MM.1S (cell line): ENCODE measurements at regions not wholly inside any gene's neighbourhood (a gene's known extent, or its start where the extent isn't known, plus 50 kb on each side); places are given as distances from the start of the nearest gene placed in this dataset.
"Not testable (repeated sequence)": the region's sequence is repeated elsewhere in the genome, so short reads cannot be mapped to it uniquely, and the experiment has no call there.

Source experiments
- DNase-seq: peaks from one replicate; pipeline ENCODE4 v3.0.0-alpha.2; 2015
- H2AFZ ChIP-seq: fragments of 300-600 bp; sonication (generic); 2 replicates; pipeline ENCODE4 v1.6.0; 2016; ENCODE audit warnings: antibody characterized with exemption, low read length
- H3F3A ChIP-seq: fragments of 300-600 bp; sonication (generic); 2 replicates; pipeline ENCODE4 v1.6.1; 2016; ENCODE audit warnings: mild to moderate bottlenecking, antibody characterized with exemption, low read length, moderate library complexity, mixed read lengths; ENCODE audit not compliant: insufficient read depth
- H3K27ac ChIP-seq: fragments of 300-600 bp; sonication (generic); 2 replicates; pipeline ENCODE4 v1.5.1; 2016; ENCODE audit warnings: mild to moderate bottlenecking, low read length
- H3K27me3 ChIP-seq: fragments of 300-600 bp; sonication (generic); replicated peaks from 2 replicates; pipeline ENCODE4 v1.6.0; 2016; ENCODE audit warnings: low read length; ENCODE audit not compliant: insufficient read depth
- H3K36me3 ChIP-seq: fragments of 300-600 bp; sonication (generic); replicated peaks from 2 replicates; pipeline ENCODE4 v1.6.1; 2016; ENCODE audit warnings: mild to moderate bottlenecking, low read length, mixed read lengths; ENCODE audit not compliant: insufficient read depth
- H3K4me1 ChIP-seq: fragments of 300-600 bp; sonication (generic); 2 replicates; pipeline ENCODE4 v1.6.1; 2016; ENCODE audit warnings: low read length, mixed read lengths
- H3K4me2 ChIP-seq: fragments of 300-600 bp; sonication (generic); 2 replicates; pipeline ENCODE4 v1.6.0; 2016; ENCODE audit warnings: low read depth, low read length
- H3K4me3 ChIP-seq: fragments of 300-600 bp; sonication (generic); 2 replicates; pipeline ENCODE4 v1.5.1; 2016; ENCODE audit warnings: low read length, mixed read lengths
- H3K79me2 ChIP-seq: fragments of 300-600 bp; sonication (generic); 2 replicates; pipeline ENCODE4 v1.6.1; 2016; ENCODE audit warnings: mixed run types, low read length, mixed read lengths
- H3K9ac ChIP-seq: fragments of 300-600 bp; sonication (generic); 2 replicates; pipeline ENCODE4 v1.6.1; 2016; ENCODE audit warnings: low read length, mixed read lengths
- H3K9me2 ChIP-seq: fragments of 300-600 bp; sonication (generic); replicated peaks from 2 replicates; pipeline ENCODE4 v1.6.1; 2016; ENCODE audit warnings: mild to moderate bottlenecking, low read length, mixed read lengths; ENCODE audit not compliant: insufficient read depth
- H3K9me3 ChIP-seq: fragments of 300-600 bp; sonication (generic); replicated peaks from 2 replicates; pipeline ENCODE4 v1.6.1; 2016; ENCODE audit warnings: mild to moderate bottlenecking, low read length, mixed read lengths; ENCODE audit not compliant: insufficient read depth
- H4K20me1 ChIP-seq: fragments of 300-600 bp; sonication (generic); 2 replicates; pipeline ENCODE4 v1.6.1; 2016; ENCODE audit warnings: mild to moderate bottlenecking, low read length, moderate library complexity, mixed read lengths; ENCODE audit not compliant: insufficient read depth

DNA sequence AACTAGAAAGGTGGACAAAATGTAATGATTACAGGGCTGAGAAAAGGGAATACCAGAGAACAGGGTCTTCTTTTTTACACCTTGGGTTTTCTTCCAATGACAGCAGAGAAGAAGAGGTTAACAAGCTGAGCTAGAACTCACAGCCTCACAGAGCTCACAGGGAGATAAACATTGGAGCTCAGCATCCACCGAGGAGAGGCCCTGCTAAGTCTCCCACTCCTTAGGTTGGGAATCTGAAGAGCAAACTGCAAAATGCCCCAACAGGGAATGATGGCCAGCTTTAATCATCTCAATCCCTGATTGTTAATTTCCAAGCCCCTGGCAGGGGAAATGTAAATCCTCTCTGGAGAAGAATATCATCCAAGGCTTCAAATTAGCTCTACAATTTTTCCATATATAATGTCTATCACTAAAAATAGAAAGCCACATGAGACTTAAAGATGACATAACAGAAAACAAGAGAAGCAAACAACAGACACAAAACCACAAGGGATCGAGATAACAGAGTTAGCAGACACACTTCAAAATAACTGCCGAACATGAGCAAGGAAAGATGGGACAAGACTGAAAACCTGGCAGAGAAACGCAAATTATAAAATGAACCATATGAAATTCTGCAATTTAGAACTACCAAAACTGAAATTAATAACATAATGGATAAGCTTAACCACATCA, 66.1 kb upstream of the ZSCAN2 start:
- Histone ChIP-seq H3K4me1 (peaks cover 11% of the 10 kb centered on the region), H3K27ac (peak overlapping the region; percentile 44; the same call in 1 of the 2 replicates), H3K4me2 (peak overlapping the region; percentile 66; the same call in 1 of the 2 replicates), H3K9ac (peak overlapping the region; percentile 23; the same call in 1 of the 2 replicates), H3K4me3 (peak overlapping the region; percentile 33; the same call in 1 of the 2 replicates)
- not testable (repeated sequence) for H3K9me3 ChIP-seq, H2AFZ ChIP-seq, H3K27me3 ChIP-seq, H3K79me2 ChIP-seq, H3K9me2 ChIP-seq, H3K36me3 ChIP-seq, H3F3A ChIP-seq, H4K20me1 ChIP-seq
- peak; percentile 20 for DNase-seq

DNA sequence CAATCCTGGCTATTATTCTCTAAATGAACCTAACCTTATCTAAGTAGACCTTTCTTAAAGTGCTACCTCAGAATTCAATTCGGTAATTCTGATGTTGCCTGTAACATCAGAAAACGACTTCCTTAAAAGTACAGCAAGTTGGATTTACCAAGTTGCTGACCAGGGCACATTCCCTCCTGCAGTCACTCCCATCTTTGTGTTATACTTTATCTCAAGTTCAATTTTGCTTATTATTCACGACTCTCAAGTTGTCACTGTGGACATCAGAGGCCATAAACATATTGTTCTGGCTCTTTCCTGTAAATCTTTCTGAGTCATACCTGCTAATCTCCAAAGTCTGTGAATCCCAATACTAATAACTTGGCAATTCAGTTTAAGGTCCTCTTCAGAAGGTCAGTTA, 64.6 kb upstream of the ZSCAN2 start:
- not testable (repeated sequence) for H3F3A ChIP-seq, H3K36me3 ChIP-seq

DNA sequence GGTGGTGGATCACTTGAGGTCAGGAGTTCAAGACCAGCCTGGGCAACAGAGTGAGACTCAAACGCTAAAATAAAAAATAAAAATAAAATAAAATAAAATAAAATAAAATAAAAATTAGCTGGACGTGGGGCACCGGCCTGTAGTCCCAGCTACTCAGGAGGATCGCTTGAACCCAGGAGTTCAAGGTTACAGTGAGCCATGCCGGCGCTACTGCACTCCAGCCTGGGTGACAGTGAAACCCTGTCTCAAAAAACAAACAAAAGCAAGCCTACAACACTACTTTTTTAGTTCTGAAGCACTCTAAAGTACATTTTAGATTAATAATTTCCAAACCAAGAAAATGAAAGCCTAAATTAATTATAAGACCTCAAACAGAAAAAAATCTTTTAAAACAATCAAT, 56.2 kb upstream of the ZSCAN2 start:
- H3K79me2 ChIP-seq, H3K4me1 ChIP-seq, H3K9me2 ChIP-seq, H4K20me1 ChIP-seq, H3K9me3 ChIP-seq, DNase-seq, H3K27ac ChIP-seq, H3K9ac ChIP-seq, H3K4me2 ChIP-seq, H3K4me3 ChIP-seq, H3K27me3 ChIP-seq, H2AFZ ChIP-seq, H3F3A ChIP-seq, H3K36me3 ChIP-seq: not testable (repeated sequence)

More for the DNA sequence above, 64.6 kb upstream of the ZSCAN2 start:
- peaks cover 11% of the 10 kb centered on the region for H3K4me1 ChIP-seq
- not testable (repeated sequence) for H2AFZ ChIP-seq, H4K20me1 ChIP-seq, H3K4me2 ChIP-seq, H3K79me2 ChIP-seq, DNase-seq, H3K9me3 ChIP-seq, H3K9ac ChIP-seq, H3K4me3 ChIP-seq, H3K9me2 ChIP-seq, H3K27ac ChIP-seq, H3K27me3 ChIP-seq

DNA sequence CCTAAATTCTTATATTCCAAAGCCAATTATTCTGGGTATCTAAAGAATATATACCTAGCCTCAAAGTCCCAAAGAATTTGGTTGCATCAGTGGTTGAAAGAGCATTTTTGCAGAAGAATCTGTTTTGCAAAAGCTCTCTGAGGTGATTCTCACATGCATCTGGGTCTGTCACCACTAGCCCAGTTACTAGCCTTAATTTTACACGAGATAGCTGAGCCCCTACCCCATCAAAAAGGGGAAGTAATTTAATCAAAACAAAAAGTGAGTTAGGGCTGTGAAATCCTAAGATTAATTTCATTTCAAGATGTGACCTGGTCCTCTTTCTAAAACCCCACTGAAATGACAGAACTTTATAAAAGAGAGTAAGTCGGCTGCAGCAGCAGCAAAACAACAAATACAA, 53.7 kb upstream of the ZSCAN2 start:
- H3K9me3 ChIP-seq, H2AFZ ChIP-seq, H3K36me3 ChIP-seq, H3K79me2 ChIP-seq, H3K4me2 ChIP-seq, H3K9ac ChIP-seq, DNase-seq, H3K4me1 ChIP-seq, H3K27me3 ChIP-seq, H3K27ac ChIP-seq, H3F3A ChIP-seq, H3K4me3 ChIP-seq, H4K20me1 ChIP-seq, H3K9me2 ChIP-seq: not testable (repeated sequence)

DNA sequence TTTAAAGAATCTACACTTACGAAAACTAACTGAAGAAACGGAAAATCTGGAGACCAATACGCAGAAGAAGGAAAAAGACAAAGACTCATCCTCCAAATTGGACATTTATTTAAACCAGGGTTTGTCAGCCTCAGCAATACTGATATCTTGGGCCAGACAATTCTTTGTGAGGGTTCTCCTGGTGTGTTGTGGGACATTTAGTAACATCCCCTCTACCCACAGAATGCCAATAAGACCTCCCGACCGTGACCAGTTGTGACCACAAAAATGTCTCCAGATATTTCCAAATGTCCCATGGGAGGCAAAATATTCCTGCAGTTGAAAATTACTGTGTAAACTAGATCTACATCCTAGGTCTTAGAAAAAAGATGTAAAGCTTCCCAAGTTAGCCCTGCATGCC, 50.3 kb upstream of the ZSCAN2 start:
- H3K79me2 ChIP-seq, H3F3A ChIP-seq, H3K9ac ChIP-seq, H4K20me1 ChIP-seq, H3K4me2 ChIP-seq, H3K27ac ChIP-seq, H3K27me3 ChIP-seq, H3K4me3 ChIP-seq, H3K36me3 ChIP-seq, DNase-seq, H3K9me2 ChIP-seq, H3K4me1 ChIP-seq, H3K9me3 ChIP-seq, H2AFZ ChIP-seq: not testable (repeated sequence)
